ENCODE measurements at regions not wholly inside any gene's neighbourhood (a gene's known extent, or its start where the extent isn't known, plus 50 kb on each side); places are given as distances from the start of the nearest gene placed in this dataset.

DNA sequence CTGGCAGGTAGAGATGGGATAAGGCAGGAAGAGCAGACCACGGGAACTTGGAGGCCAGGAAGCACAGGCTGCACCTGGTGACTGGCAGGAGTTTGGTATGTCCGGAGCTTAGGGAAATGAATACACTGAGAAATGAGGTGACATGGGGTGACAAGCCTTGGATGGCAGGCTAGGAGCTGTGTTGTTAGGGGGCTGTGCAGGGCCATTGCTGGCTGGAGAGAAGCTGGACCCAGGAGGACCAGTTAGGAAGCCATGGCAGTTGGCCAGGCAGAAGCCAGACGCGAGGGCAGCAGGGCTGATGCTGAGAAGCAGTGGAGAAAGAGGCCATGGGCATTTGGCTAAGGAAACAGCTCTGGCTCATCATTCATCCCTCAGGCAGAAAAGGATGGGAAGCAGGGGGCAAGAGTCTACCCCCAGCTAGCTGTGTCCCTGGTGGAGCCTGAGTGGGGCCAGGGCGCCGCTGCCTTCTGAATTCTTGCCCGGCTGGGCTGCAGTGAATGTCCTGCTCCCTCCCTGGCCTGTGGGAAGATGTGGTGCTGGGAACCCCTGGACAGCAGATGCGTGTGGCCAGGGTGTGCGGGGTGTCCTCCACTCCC, 255.8 kb downstream of the FAM43A start:
- TF ChIP-seq, protein P1, sequence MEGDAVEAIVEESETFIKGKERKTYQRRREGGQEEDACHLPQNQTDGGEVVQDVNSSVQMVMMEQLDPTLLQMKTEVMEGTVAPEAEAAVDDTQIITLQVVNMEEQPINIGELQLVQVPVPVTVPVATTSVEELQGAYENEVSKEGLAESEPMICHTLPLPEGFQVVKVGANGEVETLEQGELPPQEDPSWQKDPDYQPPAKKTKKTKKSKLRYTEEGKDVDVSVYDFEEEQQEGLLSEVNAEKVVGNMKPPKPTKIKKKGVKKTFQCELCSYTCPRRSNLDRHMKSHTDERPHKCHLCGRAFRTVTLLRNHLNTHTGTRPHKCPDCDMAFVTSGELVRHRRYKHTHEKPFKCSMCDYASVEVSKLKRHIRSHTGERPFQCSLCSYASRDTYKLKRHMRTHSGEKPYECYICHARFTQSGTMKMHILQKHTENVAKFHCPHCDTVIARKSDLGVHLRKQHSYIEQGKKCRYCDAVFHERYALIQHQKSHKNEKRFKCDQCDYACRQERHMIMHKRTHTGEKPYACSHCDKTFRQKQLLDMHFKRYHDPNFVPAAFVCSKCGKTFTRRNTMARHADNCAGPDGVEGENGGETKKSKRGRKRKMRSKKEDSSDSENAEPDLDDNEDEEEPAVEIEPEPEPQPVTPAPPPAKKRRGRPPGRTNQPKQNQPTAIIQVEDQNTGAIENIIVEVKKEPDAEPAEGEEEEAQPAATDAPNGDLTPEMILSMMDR (conservative IDR thresholded peaks at IDR 0.05): no peak
- TF ChIP-seq EZH2 (IDR thresholded peaks at IDR 0.05; ENCODE audit: low read depth): no peak
